Neuronal stem cell (in vitro differentiated cells): ENCODE measurements at regions not wholly inside any gene's neighbourhood (a gene's known extent, or its start where the extent isn't known, plus 50 kb on each side); places are given as distances from the start of the nearest gene placed in this dataset.

Source experiments
- DNase-seq: peaks from one replicate; pipeline ENCODE4 v3.0.0-alpha.2; 2013; ENCODE audit warnings: low spot score
- H2AFZ ChIP-seq: one replicate; pipeline ENCODE4 v1.6.1; 2013; ENCODE audit warnings: mild to moderate bottlenecking, low read length, inconsistent platforms
- H2AK5ac ChIP-seq: 2 replicates; pipeline ENCODE4 v1.6.1; 2013; ENCODE audit warnings: low read depth, mild to moderate bottlenecking, inconsistent platforms, low read length, moderate library complexity, mixed read lengths
- H2BK120ac ChIP-seq: 2 replicates; pipeline ENCODE4 v1.6.1; 2013; ENCODE audit warnings: low read depth, mild to moderate bottlenecking, inconsistent platforms, low read length, moderate library complexity, mixed read lengths
- H2BK12ac ChIP-seq: one replicate; pipeline ENCODE4 v1.6.1; 2013; ENCODE audit warnings: low read length, inconsistent platforms
- H2BK15ac ChIP-seq: 2 replicates; pipeline ENCODE4 v1.6.1; 2013; ENCODE audit warnings: mild to moderate bottlenecking, low read length, inconsistent platforms, mixed read lengths
- H2BK5ac ChIP-seq: one replicate; pipeline ENCODE4 v1.6.1; 2013; ENCODE audit warnings: inconsistent platforms, mild to moderate bottlenecking, low read length, moderate library complexity
- H3K14ac ChIP-seq: one replicate; pipeline ENCODE4 v1.6.1; 2013; ENCODE audit warnings: low read length, inconsistent platforms
- H3K18ac ChIP-seq: 2 replicates; pipeline ENCODE4 v1.6.1; 2013; ENCODE audit warnings: low read length, inconsistent platforms
- H3K23ac ChIP-seq: 2 replicates; pipeline ENCODE4 v1.6.1; 2013; ENCODE audit warnings: low read depth, mild to moderate bottlenecking, mixed read lengths, low read length, inconsistent platforms; ENCODE audit not compliant: poor library complexity
- H3K27ac ChIP-seq: replicated peaks from 3 replicates; pipeline ENCODE4 v1.5.1; 2013; ENCODE audit warnings: low read length, inconsistent platforms
- H3K27me3 ChIP-seq, 3 experiments: 2 replicates each; pipeline ENCODE4 v1.6.1; 2013; ENCODE audit warnings: low read length in 3 of 3, mild to moderate bottlenecking in 2 of 3, inconsistent platforms in 1 of 3, low read depth in 1 of 3, mixed read lengths in 1 of 3, moderate library complexity in 1 of 3; ENCODE audit not compliant: control insufficient read depth in 3 of 3, insufficient read depth in 3 of 3
- H3K36me3 ChIP-seq, 2 donors: replicated peaks in 1 of 2; 2 replicates each; pipeline ENCODE4 v1.6.1; 2013; ENCODE audit warnings: low read length in 2 of 2; ENCODE audit not compliant: control insufficient read depth in 2 of 2, insufficient read depth in 2 of 2
- H3K4ac ChIP-seq: 2 replicates; pipeline ENCODE4 v1.6.1; 2013; ENCODE audit warnings: inconsistent platforms, mild to moderate bottlenecking, low read length, moderate library complexity
- H3K4me1 ChIP-seq, 2 donors: 1 replicate in 1 of 2; 2 replicates in 1 of 2; pipeline ENCODE4 v1.6.1; 2013; ENCODE audit warnings: low read length in 2 of 2, low read depth in 1 of 2; ENCODE audit not compliant: control insufficient read depth in 2 of 2, insufficient read depth in 1 of 2
- H3K4me2 ChIP-seq: one replicate; pipeline ENCODE4 v1.6.1; 2013; ENCODE audit warnings: mild to moderate bottlenecking, low read length, inconsistent platforms; ENCODE audit not compliant: insufficient read depth, poor library complexity, severe bottlenecking
- H3K4me3 ChIP-seq, 2 donors: 2 replicates each; pipeline ENCODE4 v1.5.1; 2013; ENCODE audit warnings: low read length in 2 of 2, mild to moderate bottlenecking in 2 of 2, inconsistent platforms in 1 of 2, moderate library complexity in 1 of 2
- H3K79me1 ChIP-seq: one replicate; pipeline ENCODE4 v1.6.1; 2013; ENCODE audit warnings: low read depth, mild to moderate bottlenecking, inconsistent platforms, low read length, moderate library complexity
- H3K9ac ChIP-seq: one replicate; pipeline ENCODE4 v1.6.1; 2013; ENCODE audit warnings: mild to moderate bottlenecking, low read depth, low read length, inconsistent platforms; ENCODE audit not compliant: poor library complexity
- H3K9me3 ChIP-seq, 2 donors: replicated peaks in 1 of 2; 2 replicates each; pipeline versions ENCODE3 to v1.6.1; 2013; ENCODE audit warnings: low read length in 2 of 2, mild to moderate bottlenecking in 2 of 2, inconsistent platforms in 1 of 2, low read depth in 1 of 2, mixed read lengths in 1 of 2, moderate library complexity in 1 of 2; ENCODE audit not compliant: control insufficient read depth in 2 of 2, insufficient read depth in 1 of 2
- H4K8ac ChIP-seq: one replicate; pipeline ENCODE4 v1.6.1; 2013; ENCODE audit warnings: low read depth, mild to moderate bottlenecking, inconsistent platforms, low read length, moderate library complexity
- H4K91ac ChIP-seq: one replicate; pipeline ENCODE4 v1.6.1; 2013; ENCODE audit warnings: low read length, low read depth, mild to moderate bottlenecking, inconsistent platforms; ENCODE audit not compliant: poor library complexity
- WGBS, 2 donors: extraction: QIAGEN DNeasy Blood & Tissue Kit; methylation state at CpG; one replicate each; pipeline ENCODE4 v1.1.7; 2013; ENCODE audit warnings: missing lambda C conversion rate in 2 of 2, mixed read lengths in 1 of 2; ENCODE audit not compliant: insufficient read length in 2 of 2, insufficient replicate concordance in 1 of 2; ENCODE audit errors: extremely low coverage in 2 of 2; 5-methylcytosine and 5-hydroxymethylcytosine counted together

DNA sequence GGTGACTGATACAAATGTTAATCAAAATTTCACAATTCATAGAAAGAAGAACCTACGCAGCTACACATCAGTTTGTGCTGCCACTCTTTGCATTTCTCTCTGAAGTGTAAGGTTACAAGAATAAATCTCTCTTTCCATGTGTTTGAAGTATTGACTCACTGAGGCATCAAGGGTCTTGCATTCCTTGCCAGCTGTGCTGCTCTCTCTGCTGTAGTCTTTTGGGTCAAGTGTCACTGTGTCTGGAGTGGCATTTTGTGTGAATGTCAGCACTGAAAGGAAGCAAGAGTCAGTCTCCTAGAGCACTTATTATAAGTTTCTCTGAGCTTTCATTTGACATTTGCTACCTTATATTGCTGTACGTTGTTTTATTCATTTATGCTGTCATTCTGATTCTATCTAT, 1696.1 kb upstream of the LRRTM1 start:
- Histone ChIP-seq H2BK120ac (no peak overlapping the region), H2AFZ (no peak overlapping the region), H3K14ac (no peak overlapping the region), H4K91ac (no peak overlapping the region), H3K4me1 (peaks cover 0 to 2% of the 10 kb centered on the region in 2 donors), H3K36me3 (no peaks in the 10 kb centered on the region), H3K9ac (no peak overlapping the region), H2AK5ac (no peak overlapping the region), H3K18ac (no peak overlapping the region), H3K9me3 (no peaks in the 10 kb centered on the region), H3K4ac (no peak overlapping the region), H3K27me3 (no peaks in the 10 kb centered on the region), H3K79me1 (no peaks in the 10 kb centered on the region), H3K27ac (no peak overlapping the region), H3K4me2 (no peak overlapping the region), H2BK15ac (no peak overlapping the region), H3K4me3 (no peak overlapping the region), H4K8ac (no peak overlapping the region), H2BK12ac (no peak overlapping the region), H3K23ac (no peak overlapping the region), H2BK5ac (no peak overlapping the region)
- WGBS, 2 donors: no CpG with 5 or more reads among the region's 2 CpGs
- DNase-seq: no peak

DNA sequence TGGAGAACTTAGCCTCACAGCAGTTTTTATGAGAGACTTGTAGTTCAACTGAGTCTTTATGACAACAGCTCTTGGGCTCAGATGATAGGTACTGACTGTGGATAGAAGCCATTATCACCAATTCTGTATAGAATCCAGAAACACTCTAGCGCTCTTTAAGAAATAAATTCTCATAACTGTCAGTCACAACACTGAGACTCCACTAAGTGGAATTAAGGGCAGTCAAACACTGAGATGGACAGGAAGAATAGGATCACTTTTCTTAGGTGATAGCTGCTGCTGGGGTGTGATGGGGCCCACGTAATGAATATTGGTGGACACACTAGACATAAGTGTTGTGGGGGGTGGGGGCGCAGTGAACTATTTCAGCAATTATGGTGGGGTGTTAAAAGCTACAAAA, 1691.8 kb upstream of the LRRTM1 start:
- DNase-seq: no peak
- no peak overlapping the region for H3K23ac ChIP-seq
- no CpG with 5 or more reads among the region's 3 CpGs for whole genome bisulfite sequencing, 2 donors
- H3K9ac ChIP-seq: no peak overlapping the region
- no peaks in the 10 kb centered on the region for H3K4me1 ChIP-seq
- H4K8ac ChIP-seq: no peak overlapping the region
- no peaks in the 10 kb centered on the region for H3K9me3 ChIP-seq
- no peak overlapping the region for H3K4me2 ChIP-seq
- no peaks in the 10 kb centered on the region for H3K27me3 ChIP-seq
- H2BK15ac ChIP-seq: no peak overlapping the region
- H3K4me3 ChIP-seq: no peak overlapping the region
- H2AFZ ChIP-seq: no peak overlapping the region
- H3K18ac ChIP-seq: no peak overlapping the region
- no peaks in the 10 kb centered on the region for H3K36me3 ChIP-seq
- no peak overlapping the region for H2BK5ac ChIP-seq
- no peak overlapping the region for H3K4ac ChIP-seq
- no peak overlapping the region for H3K14ac ChIP-seq
- no peak overlapping the region for H2AK5ac ChIP-seq
- H2BK12ac ChIP-seq: no peak overlapping the region
- H3K79me1 ChIP-seq: no peaks in the 10 kb centered on the region
- no peak overlapping the region for H3K27ac ChIP-seq
- H4K91ac ChIP-seq: no peak overlapping the region
- H2BK120ac ChIP-seq: no peak overlapping the region

DNA sequence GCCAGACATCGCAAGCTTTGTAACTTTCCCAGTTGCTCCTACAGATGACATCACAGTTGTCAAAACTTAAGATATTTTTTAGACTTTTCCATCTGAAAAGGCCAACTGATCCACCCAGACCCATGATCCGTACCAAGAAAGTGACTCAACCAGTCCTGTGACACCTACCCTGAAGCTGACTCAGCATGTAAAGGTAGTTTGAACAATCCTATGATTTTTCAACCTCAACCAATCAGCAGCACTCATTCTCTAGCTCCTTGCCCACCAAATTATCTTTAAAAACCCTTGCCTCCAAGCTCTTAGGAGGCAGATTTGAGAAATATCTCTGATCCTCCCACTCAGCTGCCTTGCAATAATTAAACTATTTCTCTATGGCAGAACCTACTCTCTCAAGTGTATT, 1686.7 kb upstream of the LRRTM1 start:
- no peak for DNase-seq
- Histone ChIP-seq H3K9ac (no peak overlapping the region), H2AK5ac (no peak overlapping the region), H3K18ac (no peak overlapping the region), H2BK5ac (no peak overlapping the region), H3K4me2 (no peak overlapping the region), H3K79me1 (no peaks in the 10 kb centered on the region), H3K4me3 (no peak overlapping the region), H3K9me3 (no peaks in the 10 kb centered on the region), H3K14ac (no peak overlapping the region), H3K27ac (no peak overlapping the region), H3K4ac (no peak overlapping the region), H4K91ac (no peak overlapping the region), H2BK120ac (no peak overlapping the region), H2BK12ac (no peak overlapping the region), H3K27me3 (no peaks in the 10 kb centered on the region), H3K23ac (no peak overlapping the region), H4K8ac (no peak overlapping the region), H2AFZ (no peak overlapping the region), H2BK15ac (no peak overlapping the region), H3K36me3 (no peaks in the 10 kb centered on the region), H3K4me1 (no peaks in the 10 kb centered on the region)
- WGBS, 2 donors: no CpG with 5 or more reads among the region's 2 CpGs

DNA sequence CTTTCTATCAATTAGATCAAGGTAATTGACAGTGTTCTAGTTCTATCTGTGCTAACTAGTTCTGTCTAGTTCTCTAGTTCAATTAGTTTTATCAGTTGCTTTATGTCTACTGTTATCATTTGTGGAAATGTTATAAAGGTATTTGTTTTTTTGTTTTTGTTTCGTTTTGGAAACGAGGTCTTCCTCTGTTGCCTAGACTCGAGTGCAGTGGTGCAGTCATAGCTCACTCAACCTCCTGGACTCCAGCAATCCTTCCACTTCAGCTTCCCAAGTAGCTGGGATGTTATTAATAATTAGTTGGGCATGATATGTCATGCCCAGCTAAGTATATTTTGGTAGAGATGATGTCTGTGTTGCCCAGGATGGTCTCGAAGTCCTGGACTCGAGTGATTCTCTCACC, 1682.8 kb upstream of the LRRTM1 start:
- H3K14ac ChIP-seq: no peak overlapping the region
- no peak overlapping the region for H4K91ac ChIP-seq
- H3K79me1 ChIP-seq: no peaks in the 10 kb centered on the region
- no peak overlapping the region for H2AK5ac ChIP-seq
- H3K23ac ChIP-seq: no peak overlapping the region
- H2AFZ ChIP-seq: no peak overlapping the region
- no peak overlapping the region for H3K18ac ChIP-seq
- no peak overlapping the region for H2BK5ac ChIP-seq
- no CpG with 5 or more reads among the region's 5 CpGs for WGBS, 2 donors
- H3K4me1 ChIP-seq: no peaks in the 10 kb centered on the region
- no peaks in the 10 kb centered on the region for H3K9me3 ChIP-seq
- no peak overlapping the region for H2BK120ac ChIP-seq
- no peak overlapping the region for H3K4me2 ChIP-seq
- H3K4me3 ChIP-seq: no peak overlapping the region
- no peaks in the 10 kb centered on the region for H3K36me3 ChIP-seq
- H3K9ac ChIP-seq: no peak overlapping the region
- no peak overlapping the region for H3K27ac ChIP-seq
- no peaks in the 10 kb centered on the region for H3K27me3 ChIP-seq
- no peak overlapping the region for H2BK15ac ChIP-seq
- no peak for DNase-seq
- no peak overlapping the region for H4K8ac ChIP-seq
- no peak overlapping the region for H2BK12ac ChIP-seq
- no peak overlapping the region for H3K4ac ChIP-seq
